IMR-90 (cell line): ENCODE measurements at regions not wholly inside any gene's neighbourhood (a gene's known extent, or its start where the extent isn't known, plus 50 kb on each side); places are given as distances from the start of the nearest gene placed in this dataset.

Experiments used
- ATAC-seq: fragments of 200-7000 bp; cut with Tn5 transposase; 2 replicates; pipeline ENCODE4 v1.9.1; 2020; ENCODE audit warnings: low read depth, mild to moderate bottlenecking, moderate library complexity
- BruUV-seq: library from RNA; stranded (reverse); fragments of 400-500 nt; replicated peaks from 2 replicates; lab custom pipeline; 2021; lab: Mats Ljungman, UMichigan
- CTCF ChIA-PET: fragments of 300-600 bp; formaldehyde crosslinking; extraction: SDS; loops from one replicate; lab custom pipeline; 2021; ENCODE audit warnings: antibody characterized with exemption; lab: Yijun Ruan, JAX
- POLR2A ChIA-PET: fragments of 300-600 bp; sonication (Branson Sonifier 250); formaldehyde crosslinking; loops from one replicate; lab custom pipeline; 2022; ENCODE audit warnings: antibody characterized with exemption; ENCODE audit not compliant: unreplicated experiment; lab: Charles Lee
- DNase-seq: peaks from one replicate; pipeline ENCODE4 v3.0.0; 2013
- H2AFZ ChIP-seq: replicated peaks from 2 replicates; pipeline ENCODE3; 2013; ENCODE audit warnings: low read length, mild to moderate bottlenecking; ENCODE audit not compliant: poor library complexity
- H2AK5ac ChIP-seq: 2 replicates; pipeline ENCODE4 v1.6.1; 2013; ENCODE audit warnings: low read depth, low read length, inconsistent platforms
- H2AK9ac ChIP-seq: replicated peaks from 2 replicates; pipeline ENCODE3; 2013; ENCODE audit warnings: mild to moderate bottlenecking, low read depth, low read length, moderate library complexity; ENCODE audit not compliant: poor library complexity
- H2BK120ac ChIP-seq: 2 replicates; pipeline ENCODE4 v1.6.1; 2013; ENCODE audit warnings: low read depth, low read length, inconsistent platforms
- H2BK15ac ChIP-seq: 3 replicates; pipeline ENCODE4 v1.6.1; 2013; ENCODE audit warnings: low read depth, low read length, inconsistent platforms
- H2BK20ac ChIP-seq: 2 replicates; pipeline ENCODE4 v1.6.1; 2013; ENCODE audit warnings: low read depth, mild to moderate bottlenecking, inconsistent platforms, low read length, moderate library complexity
- H2BK5ac ChIP-seq: 2 replicates; pipeline ENCODE4 v1.6.1; 2013; ENCODE audit warnings: mild to moderate bottlenecking, low read depth, low read length, inconsistent platforms; ENCODE audit not compliant: poor library complexity, severe bottlenecking
- H3K14ac ChIP-seq: replicated peaks from 2 replicates; pipeline ENCODE4 v1.6.1; 2013; ENCODE audit warnings: low read depth, low read length, inconsistent platforms
- H3K18ac ChIP-seq: 2 replicates; pipeline ENCODE4 v1.6.1; 2013; ENCODE audit warnings: low read depth, low read length, control low read depth
- H3K23ac ChIP-seq: 2 replicates; pipeline ENCODE4 v1.6.1; 2013; ENCODE audit warnings: low read depth, low read length, inconsistent platforms
- H3K27ac ChIP-seq: 2 replicates; pipeline ENCODE4 v1.5.1; 2013; ENCODE audit warnings: mild to moderate bottlenecking, control low read depth, low read length; ENCODE audit not compliant: insufficient read depth
- H3K27me3 ChIP-seq: 2 replicates; pipeline ENCODE4 v1.6.1; 2013; ENCODE audit warnings: low read length; ENCODE audit not compliant: control insufficient read depth, insufficient read depth
- H3K36me3 ChIP-seq: 2 replicates; pipeline ENCODE4 v1.6.1; 2013; ENCODE audit warnings: low read length, mixed read lengths; ENCODE audit not compliant: control insufficient read depth, insufficient read depth
- H3K4ac ChIP-seq: 2 replicates; pipeline ENCODE4 v1.6.1; 2013; ENCODE audit warnings: low read depth, low read length, inconsistent platforms
- H3K4me1 ChIP-seq: 2 replicates; pipeline ENCODE4 v1.6.1; 2013; ENCODE audit warnings: low read length, mixed read lengths; ENCODE audit not compliant: control insufficient read depth, insufficient read depth
- H3K4me2 ChIP-seq: 2 replicates; pipeline ENCODE4 v1.6.1; 2013; ENCODE audit warnings: low read depth, mild to moderate bottlenecking, control low read depth, low read length, moderate library complexity
- H3K4me3 ChIP-seq: 2 replicates; pipeline ENCODE4 v1.5.1; 2013; ENCODE audit warnings: low read depth, mild to moderate bottlenecking, control low read depth, low read length, moderate library complexity; ENCODE audit not compliant: insufficient read depth
- H3K56ac ChIP-seq: 2 replicates; pipeline ENCODE4 v1.6.1; 2013; ENCODE audit warnings: low read length, inconsistent platforms; ENCODE audit not compliant: insufficient read depth; ENCODE audit errors: extremely low read depth
- H3K79me1 ChIP-seq, 2 experiments: 2 replicates each; pipeline ENCODE4 v1.6.1; 2013; ENCODE audit warnings: low read length in 2 of 2, inconsistent platforms in 1 of 2, low read depth in 1 of 2
- H3K9ac ChIP-seq: 2 replicates; pipeline ENCODE4 v1.6.1; 2013; ENCODE audit warnings: low read depth, low read length, control low read depth
- H3K9me1 ChIP-seq: 2 replicates; pipeline ENCODE4 v1.6.1; 2013; ENCODE audit warnings: low read length, inconsistent platforms; ENCODE audit not compliant: insufficient read depth
- H3K9me3 ChIP-seq: 2 replicates; pipeline ENCODE4 v1.6.1; 2013; ENCODE audit warnings: low read length; ENCODE audit not compliant: control insufficient read depth, insufficient read depth
- H4K20me1 ChIP-seq: 2 replicates; pipeline ENCODE4 v1.6.1; 2013; ENCODE audit warnings: low read length, inconsistent platforms; ENCODE audit not compliant: insufficient read depth
- H4K5ac ChIP-seq: 2 replicates; pipeline ENCODE4 v1.6.1; 2013; ENCODE audit warnings: mild to moderate bottlenecking, low read depth, low read length, control low read depth
- H4K8ac ChIP-seq, 2 experiments: 2 replicates each; pipeline ENCODE4 v1.6.1; 2013; ENCODE audit warnings: low read depth in 2 of 2, low read length in 2 of 2, control low read depth in 1 of 2, inconsistent platforms in 1 of 2
- H4K91ac ChIP-seq: 2 replicates; pipeline ENCODE4 v1.6.1; 2013; ENCODE audit warnings: low read depth, low read length, inconsistent platforms; ENCODE audit not compliant: insufficient read depth
- BHLHE40 ChIP-seq: fragments of 150-350 bp; IDR thresholded peaks from 2 replicates; pipeline ENCODE4 v1.6.1; 2016; ENCODE audit warnings: mild to moderate bottlenecking, low read depth, low read length
- CEBPB ChIP-seq: IDR thresholded peaks from 2 replicates; pipeline ENCODE4 v1.6.1; 2012; ENCODE audit warnings: low read depth, low read length, improper control_type of control experiment
- FOS ChIP-seq: fragments of 150-350 bp; IDR thresholded peaks from 2 replicates; pipeline ENCODE4 v1.6.1; 2016; ENCODE audit warnings: low read depth, low read length
- MAFK ChIP-seq: IDR thresholded peaks from 2 replicates; pipeline ENCODE4 v1.6.1; 2012; ENCODE audit warnings: low read depth, low read length, improper control_type of control experiment
- MAZ ChIP-seq: IDR thresholded peaks from 2 replicates; pipeline ENCODE4 v1.6.1; 2012; ENCODE audit warnings: low read depth, mild to moderate bottlenecking, low read length, improper control_type of control experiment, moderate library complexity, borderline replicate concordance
- NFE2L2 ChIP-seq: fragments of 150-350 bp; IDR thresholded peaks from 2 replicates; pipeline ENCODE4 v1.6.1; 2016; ENCODE audit warnings: low read depth, mild to moderate bottlenecking, low read length
- whole genome bisulfite sequencing, 2 experiments: methylation state at CpG; one replicate each; pipeline versions ENCODE4 v1.1.5 to v1.1.7; 2013; ENCODE audit warnings: missing lambda C conversion rate in 2 of 2; ENCODE audit not compliant: insufficient read length in 1 of 2; ENCODE audit errors: extremely low coverage in 2 of 2; 5-methylcytosine and 5-hydroxymethylcytosine counted together
- dilution Hi-C: fragments of 300-500 bp; cut with HindIII; formaldehyde crosslinking; loops from one replicate; pipeline ENCODE4 v1.14.3; 2018; ENCODE audit warnings: low sequenced_read_pairs; ENCODE audit not compliant: unreplicated experiment
- in situ Hi-C: fragments of 300-500 bp; cut with MboI; formaldehyde crosslinking; loops from 3 replicates; pipeline ENCODE4 v1.14.3; 2019; ENCODE audit warnings: low sequenced_read_pairs, inconsistent platforms, mixed read lengths
- intact Hi-C: fragments of 100-400 bp; cut with micrococcal nuclease; formaldehyde crosslinking; loops from 2 replicates; pipeline ENCODE4 v1.10.0; 2022
- TF ChIP-seq, protein P1 (sequence below): fragments of 150-350 bp; IDR thresholded peaks from 2 replicates; pipeline ENCODE4 v1.6.1; 2016; ENCODE audit warnings: low read depth, mild to moderate bottlenecking, low read length, moderate library complexity, borderline replicate concordance

DNA sequence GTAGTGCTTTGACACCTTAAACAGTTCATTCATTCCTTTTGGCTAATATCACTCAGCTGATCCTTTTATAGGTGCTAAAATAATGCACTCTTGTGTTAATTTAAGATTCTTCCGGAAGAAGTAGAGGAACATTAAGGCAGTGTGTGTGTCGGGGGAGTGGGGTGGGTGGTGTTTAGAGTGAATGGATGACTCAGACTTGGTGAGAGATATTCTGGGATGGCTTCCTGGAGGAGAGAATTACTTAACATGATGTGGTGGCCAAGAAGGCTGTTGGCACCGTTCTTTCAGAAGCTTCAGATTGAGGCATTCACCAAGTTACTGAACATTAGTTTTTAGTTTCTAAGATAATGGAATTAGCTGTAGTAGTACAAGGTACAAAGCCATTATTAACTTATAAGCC is 125.6 kb upstream of the ROPN1 start:
- POLR2A ChIA-PET, result no interaction called here
- no TSS peak for BruUV-seq
- Histone ChIP-seq H4K20me1 (peaks cover 4% of the 10 kb centered on the region; the same call in 1 of the 2 replicates), H4K91ac (no peak overlapping the region), H4K5ac (no peak overlapping the region), H3K4ac (no peak overlapping the region), H3K27ac (no peak overlapping the region), H2AK5ac (no peak overlapping the region), H3K27me3 (no peaks in the 10 kb centered on the region), H2AK9ac (no peak overlapping the region), H2BK20ac (no peak overlapping the region; the same call in 1 of the 2 replicates), H2BK120ac (no peak overlapping the region), H3K14ac (no peak overlapping the region), H2AFZ (no peak overlapping the region), H3K9me1 (peaks cover 14% of the 10 kb centered on the region), H3K36me3 (no peaks in the 10 kb centered on the region), H3K9ac (no peak overlapping the region), H3K9me3 (no peaks in the 10 kb centered on the region), H2BK15ac (no peak overlapping the region), H4K8ac (no peak overlapping the region), H3K79me1 (no peaks in the 10 kb centered on the region), H3K18ac (no peak overlapping the region), H2BK5ac (no peak overlapping the region), H3K23ac (no peak overlapping the region), H3K4me3 (no peak overlapping the region), H3K56ac (no peak overlapping the region), H3K4me1 (peaks cover 21% of the 10 kb centered on the region), H3K4me2 (no peak overlapping the region)
- dilution Hi-C loops (no loop called here), intact Hi-C loops (no loop called here), in situ Hi-C loops (no loop called here)
- DNase-seq (peak; percentile 82), ATAC-seq (peak; percentile 53)
- WGBS, 2 experiments, result 18% methylated on average over 2 of the region's 3 CpGs; no CpG with 5 or more reads in 1 of the 2 experiments
- CTCF ChIA-PET, result no interaction called here
- TF ChIP-seq, protein P1, sequence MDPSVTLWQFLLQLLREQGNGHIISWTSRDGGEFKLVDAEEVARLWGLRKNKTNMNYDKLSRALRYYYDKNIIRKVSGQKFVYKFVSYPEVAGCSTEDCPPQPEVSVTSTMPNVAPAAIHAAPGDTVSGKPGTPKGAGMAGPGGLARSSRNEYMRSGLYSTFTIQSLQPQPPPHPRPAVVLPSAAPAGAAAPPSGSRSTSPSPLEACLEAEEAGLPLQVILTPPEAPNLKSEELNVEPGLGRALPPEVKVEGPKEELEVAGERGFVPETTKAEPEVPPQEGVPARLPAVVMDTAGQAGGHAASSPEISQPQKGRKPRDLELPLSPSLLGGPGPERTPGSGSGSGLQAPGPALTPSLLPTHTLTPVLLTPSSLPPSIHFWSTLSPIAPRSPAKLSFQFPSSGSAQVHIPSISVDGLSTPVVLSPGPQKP, result no peak
- no peak for TF ChIP-seq MAFK
- peak; percentile 36; the same call in 1 of the 2 replicates for TF ChIP-seq CEBPB
- no peak for TF ChIP-seq NFE2L2
- TF ChIP-seq BHLHE40, result no peak
- TF ChIP-seq MAZ, result peak; percentile 59; the same call in 1 of the 2 replicates
- peak; percentile 64; the same call in 1 of the 2 replicates for TF ChIP-seq FOS
